ENCODE measurements at regions not wholly inside any gene's neighbourhood (a gene's known extent, or its start where the extent isn't known, plus 50 kb on each side); places are given as distances from the start of the nearest gene placed in this dataset.

GRCh38 chr2:120535081-120535480 is 189.1 kb downstream of the INHBB start:
- TF ChIP-seq POLR2A (IDR thresholded peaks at IDR 0.05) (no peak), CTCF (IDR thresholded peaks at IDR 0.05) (no peak)
